Lower leg skin (tissue), 3 donors: ENCODE measurements at regions not wholly inside any gene's neighbourhood (a gene's known extent, or its start where the extent isn't known, plus 50 kb on each side); places are given as distances from the start of the nearest gene placed in this dataset.

Source experiments
- POLR2A ChIP-seq, 2 donors: fragments of 450-650 bp; IDR thresholded peaks; one replicate each; pipeline ENCODE4 v1.6.1; 2016 to 2017; ENCODE audit warnings: antibody characterized with exemption in 2 of 2, mild to moderate bottlenecking in 1 of 2, moderate library complexity in 1 of 2
- TF ChIP-seq, protein P1 (sequence below), 3 donors: fragments of 450-650 bp; IDR thresholded peaks; one replicate each; pipeline ENCODE4 v1.5.1; 2016; ENCODE audit warnings: antibody characterized with exemption in 3 of 3, mild to moderate bottlenecking in 3 of 3, moderate library complexity in 2 of 3

GRCh38 chr4:175407926-175408325 lies 404.1 kb downstream of the GPM6A start:
- TF ChIP-seq, protein P1, sequence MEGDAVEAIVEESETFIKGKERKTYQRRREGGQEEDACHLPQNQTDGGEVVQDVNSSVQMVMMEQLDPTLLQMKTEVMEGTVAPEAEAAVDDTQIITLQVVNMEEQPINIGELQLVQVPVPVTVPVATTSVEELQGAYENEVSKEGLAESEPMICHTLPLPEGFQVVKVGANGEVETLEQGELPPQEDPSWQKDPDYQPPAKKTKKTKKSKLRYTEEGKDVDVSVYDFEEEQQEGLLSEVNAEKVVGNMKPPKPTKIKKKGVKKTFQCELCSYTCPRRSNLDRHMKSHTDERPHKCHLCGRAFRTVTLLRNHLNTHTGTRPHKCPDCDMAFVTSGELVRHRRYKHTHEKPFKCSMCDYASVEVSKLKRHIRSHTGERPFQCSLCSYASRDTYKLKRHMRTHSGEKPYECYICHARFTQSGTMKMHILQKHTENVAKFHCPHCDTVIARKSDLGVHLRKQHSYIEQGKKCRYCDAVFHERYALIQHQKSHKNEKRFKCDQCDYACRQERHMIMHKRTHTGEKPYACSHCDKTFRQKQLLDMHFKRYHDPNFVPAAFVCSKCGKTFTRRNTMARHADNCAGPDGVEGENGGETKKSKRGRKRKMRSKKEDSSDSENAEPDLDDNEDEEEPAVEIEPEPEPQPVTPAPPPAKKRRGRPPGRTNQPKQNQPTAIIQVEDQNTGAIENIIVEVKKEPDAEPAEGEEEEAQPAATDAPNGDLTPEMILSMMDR (IDR thresholded peaks at IDR 0.05), result no peak
- no peak for TF ChIP-seq POLR2A (IDR thresholded peaks at IDR 0.05)
